Stimulated activated CD4-positive, alpha-beta T cell treated with anti-CD3 and anti-CD28 coated beads, Interleukin-4, amount 100 ng/mL, for 4 hours (primary cell): ENCODE measurements at regions not wholly inside any gene's neighbourhood (a gene's known extent, or its start where the extent isn't known, plus 50 kb on each side); places are given as distances from the start of the nearest gene placed in this dataset.
"Not testable (repeated sequence)": the region's sequence is repeated elsewhere in the genome, so short reads cannot be mapped to it uniquely, and the experiment has no call there.

Experiments
- DNase-seq, 2 experiments: peaks; one replicate each; pipeline ENCODE4 v3.0.0-alpha.2; 2020

GRCh38 chr2:172264820-172265219 is 162.1 kb upstream of the DLX2 start:
- not testable (repeated sequence) for DNase-seq

- not testable (repeated sequence) for DNase-seq
Observed at GRCh38 chr2:172269507-172270244, 157.7 kb upstream of the ITGA6 start.

GRCh38 chr2:172270278-172271079 is 156.9 kb upstream of the ITGA6 start:
- DNase-seq: peak in 1 of 2 experiments; percentile 5

- DNase-seq: no peak
Observed at GRCh38 chr2:172273910-172274571, 153.3 kb upstream of the ITGA6 start.

GRCh38 chr2:172275239-172275638 is 152.1 kb upstream of the ITGA6 start:
- no peak for DNase-seq

- no peak for DNase-seq
Observed at GRCh38 chr2:172276961-172277360, 150.4 kb upstream of the ITGA6 start.

GRCh38 chr2:172278667-172279066 is 148.7 kb upstream of the ITGA6 start:
- no peak for DNase-seq

- no peak for DNase-seq
Observed at GRCh38 chr2:172279214-172279613, 148.2 kb upstream of the ITGA6 start.

GRCh38 chr2:172279813-172280212 is 147.6 kb upstream of the ITGA6 start:
- DNase-seq: no peak

GRCh38 chr2:172280571-172281361 is 146.6 kb upstream of the ITGA6 start:
- no peak for DNase-seq

- no peak for DNase-seq
Observed at GRCh38 chr2:172281648-172282570, 145.5 kb upstream of the ITGA6 start.

- DNase-seq: no peak
Observed at GRCh38 chr2:172282944-172283343, 144.4 kb upstream of the ITGA6 start.

- DNase-seq: no peak
Observed at GRCh38 chr2:172283476-172283875, 143.9 kb upstream of the ITGA6 start.

- DNase-seq: no peak
Observed at GRCh38 chr2:172284209-172284608, 143.2 kb upstream of the ITGA6 start.

- DNase-seq: no peak
Observed at GRCh38 chr2:172285010-172285621, 142.3 kb upstream of the ITGA6 start.

GRCh38 chr2:172285760-172286159 is 141.6 kb upstream of the ITGA6 start:
- no peak for DNase-seq

- no peak for DNase-seq
Observed at GRCh38 chr2:172287190-172287589, 140.2 kb upstream of the ITGA6 start.

GRCh38 chr2:172287605-172288315 is 139.6 kb upstream of the ITGA6 start:
- DNase-seq: no peak

GRCh38 chr2:172288603-172289002 is 138.8 kb upstream of the ITGA6 start:
- DNase-seq: peak in 1 of 2 experiments; percentile 31

GRCh38 chr2:172293952-172294351 is 133.4 kb upstream of the ITGA6 start:
- no peak for DNase-seq

GRCh38 chr2:172294983-172295382 is 132.4 kb upstream of the ITGA6 start:
- DNase-seq: no peak
